ENCODE measurements at regions not wholly inside any gene's neighbourhood (a gene's known extent, or its start where the extent isn't known, plus 50 kb on each side); places are given as distances from the start of the nearest gene placed in this dataset.

- no peak for DNase-seq
- TF ChIP-seq, protein P1, sequence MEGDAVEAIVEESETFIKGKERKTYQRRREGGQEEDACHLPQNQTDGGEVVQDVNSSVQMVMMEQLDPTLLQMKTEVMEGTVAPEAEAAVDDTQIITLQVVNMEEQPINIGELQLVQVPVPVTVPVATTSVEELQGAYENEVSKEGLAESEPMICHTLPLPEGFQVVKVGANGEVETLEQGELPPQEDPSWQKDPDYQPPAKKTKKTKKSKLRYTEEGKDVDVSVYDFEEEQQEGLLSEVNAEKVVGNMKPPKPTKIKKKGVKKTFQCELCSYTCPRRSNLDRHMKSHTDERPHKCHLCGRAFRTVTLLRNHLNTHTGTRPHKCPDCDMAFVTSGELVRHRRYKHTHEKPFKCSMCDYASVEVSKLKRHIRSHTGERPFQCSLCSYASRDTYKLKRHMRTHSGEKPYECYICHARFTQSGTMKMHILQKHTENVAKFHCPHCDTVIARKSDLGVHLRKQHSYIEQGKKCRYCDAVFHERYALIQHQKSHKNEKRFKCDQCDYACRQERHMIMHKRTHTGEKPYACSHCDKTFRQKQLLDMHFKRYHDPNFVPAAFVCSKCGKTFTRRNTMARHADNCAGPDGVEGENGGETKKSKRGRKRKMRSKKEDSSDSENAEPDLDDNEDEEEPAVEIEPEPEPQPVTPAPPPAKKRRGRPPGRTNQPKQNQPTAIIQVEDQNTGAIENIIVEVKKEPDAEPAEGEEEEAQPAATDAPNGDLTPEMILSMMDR (conservative IDR thresholded peaks at IDR 0.05) = no peak
- Mint-ChIP-seq H3K27ac (no peak overlapping the region), H3K36me3 (ENCODE audit: insufficient read depth in 1 of 3, low read depth in 3 of 3) (no peaks in the 10 kb centered on the region), H3K9me3 (peaks cover 0 to 3% of the 10 kb centered on the region in 2 experiments; a peak in 3 of 5 replicates), H3K27me3 (ENCODE audit: low read depth) (peaks cover 3% of the 10 kb centered on the region; the same call in 1 of the 2 replicates), H3K4me3 (no peak overlapping the region), H3K4me1 (peaks cover 5% of the 10 kb centered on the region in 2 experiments; a peak in 3 of 4 replicates)
- H3K79me1 ChIP-seq (ENCODE audit: insufficient read depth, low read depth, low read length, poor library complexity, severe bottlenecking) = no peaks in the 10 kb centered on the region
- no peaks in the 10 kb centered on the region for H3K9me3 ChIP-seq (ENCODE audit: control insufficient read depth, low read depth, low read length)
- no peak overlapping the region for H2BK120ac ChIP-seq (ENCODE audit: low read depth, low read length, poor library complexity, severe bottlenecking)
- no peak overlapping the region for H3K18ac ChIP-seq (ENCODE audit: insufficient read length, low read depth, low read length)
- H2BK12ac ChIP-seq (ENCODE audit: insufficient read length, low read depth, low read length) = no peak overlapping the region
- no peak overlapping the region for H4K5ac ChIP-seq (ENCODE audit: insufficient read length, low read depth, low read length)
- no peak overlapping the region for H4K8ac ChIP-seq (replicated peaks; ENCODE audit: insufficient read length, low read depth, low read length)
- H2BK20ac ChIP-seq (ENCODE audit: low read depth, low read length, poor library complexity, severe bottlenecking) = no peak overlapping the region
- H3K9ac ChIP-seq (ENCODE audit: extremely low read depth, insufficient read length, low read length) = no peak overlapping the region
- H3K56ac ChIP-seq (ENCODE audit: insufficient read length, low read depth, low read length) = no peak overlapping the region
- no peak overlapping the region for H3K4me2 ChIP-seq (ENCODE audit: insufficient read depth, insufficient read length, low read length)
- no peak overlapping the region for H3K4ac ChIP-seq (ENCODE audit: low read depth, low read length)
- no peak overlapping the region for H3T11ph ChIP-seq (ENCODE audit: low read length)
- H3K23ac ChIP-seq (ENCODE audit: insufficient read length, low read depth, low read length) = no peak overlapping the region
- no peak overlapping the region for H2AK5ac ChIP-seq (ENCODE audit: insufficient read length, low read length)
- H3K27ac ChIP-seq (ENCODE audit: insufficient read length, low read depth, low read length) = no peak overlapping the region
- no peak overlapping the region for H2BK5ac ChIP-seq (ENCODE audit: insufficient read length, low read length)
- no peaks in the 10 kb centered on the region; the same call in 1 of the 2 replicates for H3K4me1 ChIP-seq (ENCODE audit: insufficient read depth, low read length)
- no peaks in the 10 kb centered on the region for H3K23me2 ChIP-seq (ENCODE audit: insufficient read length, low read depth, low read length, poor library complexity, severe bottlenecking)
- no peak overlapping the region for H3K14ac ChIP-seq (ENCODE audit: insufficient read depth, low read length)
- no peak overlapping the region for H2BK15ac ChIP-seq (ENCODE audit: low read depth, low read length)
- no peak overlapping the region for H4K91ac ChIP-seq (ENCODE audit: insufficient read length, low read depth, low read length)
- no peak overlapping the region for H2AFZ ChIP-seq (ENCODE audit: low read length)
- no CpG with 5 or more reads among the region's 7 CpGs for WGBS (ENCODE audit: extremely low coverage, insufficient read length, low lambda C conversion rate)
- no peaks in the 10 kb centered on the region for H3K79me2 ChIP-seq (ENCODE audit: insufficient read depth, low read length)
- no peaks in the 10 kb centered on the region for H3K27me3 ChIP-seq (ENCODE audit: insufficient read depth, low read length)
- no peaks in the 10 kb centered on the region for H4K20me1 ChIP-seq (ENCODE audit: control insufficient read depth, insufficient read depth, insufficient read length)
Measured at GRCh38 chr12:125966641-125967040, 901.4 kb downstream of the AACS start.

Data from H9 (cell line).